Hematopoietic multipotent progenitor cell treated with erythropoietin and hydrocortisone succinate and interleukin-3 and kit ligand, for 17 days (in vitro differentiated cells): ENCODE measurements at regions not wholly inside any gene's neighbourhood (a gene's known extent, or its start where the extent isn't known, plus 50 kb on each side); places are given as distances from the start of the nearest gene placed in this dataset.
"Not testable (repeated sequence)": the region's sequence is repeated elsewhere in the genome, so short reads cannot be mapped to it uniquely, and the experiment has no call there.

Experiments
- DNase-seq: peaks from one replicate; pipeline ENCODE4 v3.0.0-alpha.2; 2015; ENCODE audit warnings: low spot score

GRCh38 chr1:56266359-56266758 lies 313.0 kb downstream of the PLPP3 start:
- DNase-seq: no peak

- no peak for DNase-seq
These were observed 314.1 kb downstream of the PLPP3 start for GRCh38 chr1:56265216-56265615.

GRCh38 chr1:56263908-56264307 lies 315.5 kb downstream of the PLPP3 start:
- no peak for DNase-seq

GRCh38 chr1:56258371-56258770 lies 321.0 kb downstream of the PLPP3 start:
- no peak for DNase-seq

GRCh38 chr1:56257726-56258125 lies 321.6 kb downstream of the PLPP3 start:
- no peak for DNase-seq

GRCh38 chr1:56256153-56257000 lies 323.0 kb downstream of the PLPP3 start:
- DNase-seq: no peak

- DNase-seq: no peak
These were observed 323.7 kb downstream of the PLPP3 start for GRCh38 chr1:56255516-56256152.

- DNase-seq: no peak
These were observed 325.2 kb downstream of the PLPP3 start for GRCh38 chr1:56254130-56254529.

- DNase-seq: no peak
These were observed 328.6 kb downstream of the PLPP3 start for GRCh38 chr1:56250809-56251208.

GRCh38 chr1:56249234-56249633 lies 330.1 kb downstream of the PLPP3 start:
- no peak for DNase-seq

- no peak for DNase-seq
These were observed 331.2 kb downstream of the PLPP3 start for GRCh38 chr1:56248138-56248537.

- not testable (repeated sequence) for DNase-seq
These were observed 332.6 kb downstream of the PLPP3 start for GRCh38 chr1:56246726-56247125.

GRCh38 chr1:56240400-56240799 lies 339.0 kb downstream of the PLPP3 start:
- no peak for DNase-seq

GRCh38 chr1:56237491-56238064 lies 341.8 kb downstream of the PLPP3 start:
- DNase-seq: no peak

- DNase-seq: no peak
These were observed 342.7 kb downstream of the PLPP3 start for GRCh38 chr1:56236688-56237087.

- DNase-seq: no peak
These were observed 343.4 kb downstream of the PLPP3 start for GRCh38 chr1:56235909-56236510.

- DNase-seq: no peak
These were observed 350.2 kb downstream of the PLPP3 start for GRCh38 chr1:56229186-56229585.

- DNase-seq: no peak
These were observed 351.5 kb downstream of the PLPP3 start for GRCh38 chr1:56227886-56228285.

GRCh38 chr1:56227401-56227800 lies 352.0 kb downstream of the PLPP3 start:
- DNase-seq: no peak

- no peak for DNase-seq
These were observed 353.2 kb downstream of the PLPP3 start for GRCh38 chr1:56225964-56226815.

- DNase-seq: no peak
These were observed 355.4 kb downstream of the PLPP3 start for GRCh38 chr1:56223968-56224367.
